GM19035 (cell line): ENCODE measurements at regions not wholly inside any gene's neighbourhood (a gene's known extent, or its start where the extent isn't known, plus 50 kb on each side); places are given as distances from the start of the nearest gene placed in this dataset.
A peak's percentile ranks its signal among the peaks of the same experiment; 100 is the strongest.

Source experiments
- ATAC-seq: cut with Tn5 transposase; IDR thresholded peaks from one replicate; pipeline ENCODE4 v1.9.1; 2021; ENCODE audit not compliant: unreplicated experiment

DNA sequence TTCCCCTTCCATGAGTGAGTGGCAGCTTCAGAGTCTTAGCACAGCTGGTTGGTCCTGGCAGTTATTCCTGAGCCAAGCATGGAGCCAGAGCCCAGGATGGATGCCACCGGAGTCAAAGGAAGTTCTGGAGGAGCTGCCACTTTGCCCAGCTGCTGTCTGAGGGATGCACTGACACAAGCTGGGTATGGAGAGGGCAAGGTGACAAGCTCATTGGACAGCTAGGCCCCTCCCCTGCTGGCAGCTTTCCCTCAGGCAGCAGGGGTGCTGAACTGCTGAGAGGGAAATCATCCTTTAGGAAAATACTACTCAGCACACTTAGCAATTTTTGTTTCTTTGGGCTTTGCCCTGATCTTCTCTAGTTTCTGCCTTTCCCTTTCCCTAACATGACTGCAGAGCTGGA is 99.3 kb upstream of the SESN3 start:
- ATAC-seq, result no peak

- no peak for ATAC-seq
These were observed 96.4 kb upstream of the SESN3 start for GRCh38 chr11:95327273-95327948.

GRCh38 chr11:95325777-95326258 is 94.8 kb upstream of the SESN3 start:
- no peak for ATAC-seq

DNA sequence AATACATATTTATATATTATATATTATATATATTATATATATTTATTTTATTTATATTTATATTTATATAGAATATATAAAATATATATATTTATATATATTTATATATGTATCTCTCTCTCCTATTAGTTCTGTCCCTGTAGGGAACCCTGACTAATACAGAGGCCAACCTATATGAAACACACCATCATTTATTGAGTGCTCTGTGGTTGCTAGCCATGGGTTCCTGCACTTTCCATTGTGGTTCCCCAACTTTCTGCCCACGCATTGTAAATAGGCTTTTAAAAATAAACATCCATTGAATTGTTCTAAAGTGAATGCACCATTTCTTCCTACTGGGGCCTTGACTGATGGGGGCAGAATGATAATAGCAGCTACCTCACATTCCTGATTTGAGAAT is 93.8 kb upstream of the SESN3 start:
- ATAC-seq, result no peak

- ATAC-seq, result no peak
These were observed 91.5 kb upstream of the SESN3 start for GRCh38 chr11:95322539-95322938.

DNA sequence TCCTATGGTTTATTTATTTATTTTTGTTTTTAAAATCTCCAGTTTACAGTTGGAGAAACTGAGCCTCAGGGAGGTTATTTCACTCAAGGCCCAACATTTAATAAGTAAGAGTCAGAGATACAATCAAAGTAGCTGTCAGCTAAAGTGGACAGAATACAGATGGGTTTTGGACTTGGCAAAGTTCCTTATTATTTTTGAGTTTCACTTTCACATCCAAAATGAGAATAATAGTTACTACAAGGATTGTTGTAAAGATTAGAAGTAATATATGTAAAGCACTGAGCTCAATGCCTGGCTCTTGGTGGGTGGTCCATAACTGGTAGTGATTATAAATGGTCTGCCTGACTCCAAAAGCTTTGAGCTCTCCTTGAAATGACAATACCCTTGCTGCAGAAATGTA is 87.5 kb upstream of the SESN3 start:
- no peak for ATAC-seq

GRCh38 chr11:95308512-95309035 is 77.6 kb upstream of the SESN3 start:
- no peak for ATAC-seq

GRCh38 chr11:95307286-95307685 is 76.3 kb upstream of the SESN3 start:
- ATAC-seq, result no peak

DNA sequence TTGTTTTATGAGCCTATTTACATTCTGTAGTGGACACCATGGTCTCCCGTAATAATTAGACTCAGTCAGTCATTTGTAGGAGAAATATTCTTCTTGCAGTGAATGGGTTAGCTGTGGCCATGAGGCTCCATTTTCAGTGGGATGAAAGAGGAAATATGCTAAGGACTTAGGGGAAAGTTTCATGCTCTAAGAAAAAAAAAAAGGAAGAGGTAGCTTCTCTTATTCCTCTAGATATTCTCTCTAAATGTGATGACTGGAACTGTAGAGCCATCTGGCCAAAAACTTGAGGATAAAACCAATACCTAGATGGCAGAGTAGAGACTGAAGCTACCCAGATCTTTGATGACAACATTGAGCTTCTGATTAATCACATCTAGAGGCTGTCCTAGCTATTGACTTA is 75.8 kb upstream of the SESN3 start:
- ATAC-seq, result no peak

- ATAC-seq, result no peak
These were observed 75.1 kb upstream of the SESN3 start for GRCh38 chr11:95306123-95306522.

- no peak for ATAC-seq
These were observed 74.7 kb upstream of the SESN3 start for GRCh38 chr11:95305705-95306104.

GRCh38 chr11:95304777-95305176 is 73.8 kb upstream of the SESN3 start:
- no peak for ATAC-seq

DNA sequence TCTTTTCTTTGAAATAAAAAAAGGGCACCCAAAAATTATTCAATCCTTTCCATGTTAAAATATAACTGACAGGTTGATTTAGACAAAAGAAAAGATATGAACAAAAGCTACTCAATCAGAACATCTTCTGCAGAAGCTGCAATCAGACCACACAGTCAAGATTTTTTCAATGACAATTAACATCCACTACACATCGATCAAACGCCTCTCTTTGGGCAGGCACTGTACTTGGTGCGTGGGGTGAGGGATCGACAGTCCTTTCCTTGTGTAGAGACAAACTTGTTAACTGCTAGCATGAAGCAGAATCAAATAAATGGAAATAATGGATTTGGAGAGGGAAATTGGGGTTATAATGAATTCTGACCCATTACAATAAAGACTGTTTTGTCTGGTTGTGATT is 71.2 kb upstream of the SESN3 start:
- no peak for ATAC-seq

- no peak for ATAC-seq
These were observed 70.5 kb upstream of the SESN3 start for GRCh38 chr11:95301474-95301873.

GRCh38 chr11:95299078-95299679 is 68.2 kb upstream of the SESN3 start:
- no peak for ATAC-seq

GRCh38 chr11:95297680-95298452 is 66.9 kb upstream of the SESN3 start:
- no peak for ATAC-seq

DNA sequence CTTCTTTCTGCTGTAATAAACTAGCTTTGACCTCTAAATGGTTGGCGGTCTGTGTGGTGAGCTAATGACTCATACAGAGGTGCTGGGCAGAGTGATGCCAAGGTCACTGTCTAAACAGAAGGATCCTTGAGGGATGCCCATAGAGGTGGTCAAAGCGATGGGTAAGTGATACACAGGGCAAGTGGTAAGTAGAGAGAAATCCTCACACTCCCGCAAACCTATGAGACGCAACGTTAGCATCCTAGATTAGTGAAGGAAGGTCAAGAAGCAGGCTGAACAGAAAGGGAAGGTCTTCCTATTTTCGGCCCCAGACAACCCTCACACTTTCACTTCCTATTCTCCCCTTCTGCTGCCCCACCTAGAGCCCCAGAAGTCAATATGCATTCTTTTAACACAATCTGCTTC is 65.6 kb upstream of the SESN3 start:
- peak; percentile 92 for ATAC-seq

GRCh38 chr11:95296165-95296564 is 65.2 kb upstream of the SESN3 start:
- ATAC-seq, result no peak

DNA sequence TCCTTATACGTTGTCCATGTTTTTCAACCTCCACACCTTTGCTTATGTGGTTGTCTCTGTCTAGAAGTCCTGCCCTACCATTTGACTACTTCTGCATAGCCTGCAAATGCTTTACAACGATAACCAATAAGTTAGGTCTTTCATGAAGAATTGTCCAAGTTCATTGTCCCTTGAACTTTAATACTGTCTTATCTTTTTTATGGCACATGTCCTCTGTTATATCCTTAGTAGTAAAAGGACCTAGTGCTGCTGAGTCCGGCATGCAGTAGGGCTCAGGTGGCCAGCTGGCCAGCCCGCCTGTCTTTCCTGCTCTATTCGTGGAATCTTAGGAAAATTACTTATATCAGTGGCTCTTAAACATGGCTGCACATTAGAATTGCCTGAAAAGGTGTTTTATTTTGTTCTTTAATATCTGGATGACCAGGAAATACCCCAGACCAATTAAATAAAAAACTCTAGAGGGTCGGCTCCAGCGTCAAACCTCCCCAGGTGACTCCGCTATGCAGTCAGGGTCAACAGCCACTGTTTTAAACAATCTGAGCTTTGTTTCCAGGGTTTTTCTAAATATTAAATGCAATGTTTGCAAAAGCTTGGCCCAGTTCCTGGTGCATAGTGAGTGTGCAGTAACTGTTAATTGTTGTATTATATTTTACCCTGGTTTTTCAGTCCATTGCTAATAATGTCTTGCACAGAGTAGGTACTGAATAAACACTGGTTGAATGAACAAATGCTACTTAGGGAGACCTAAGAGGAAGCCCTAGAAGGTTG is 64.6 kb upstream of the SESN3 start:
- ATAC-seq, result no peak

GRCh38 chr11:95294701-95295100 is 63.7 kb upstream of the SESN3 start:
- ATAC-seq, result no peak

GRCh38 chr11:95293116-95293515 is 62.1 kb upstream of the SESN3 start:
- ATAC-seq, result no peak
